Activated CD8-positive, alpha-beta memory T cell treated with anti-CD3 and anti-CD28 coated beads, Interleukin-2, amount 50 U/mL, for 4 hours (primary cell): ENCODE measurements at regions not wholly inside any gene's neighbourhood (a gene's known extent, or its start where the extent isn't known, plus 50 kb on each side); places are given as distances from the start of the nearest gene placed in this dataset.
"Not testable (repeated sequence)": the region's sequence is repeated elsewhere in the genome, so short reads cannot be mapped to it uniquely, and the experiment has no call there.

Experiments used
- DNase-seq: peaks from one replicate; pipeline ENCODE4 v3.0.0-alpha.2; 2020

GRCh38 chr3:153952091-153952490 is 169.1 kb upstream of the ARHGEF26 start:
- DNase-seq = no peak

GRCh38 chr3:153956613-153957012 is 164.6 kb upstream of the ARHGEF26 start:
- DNase-seq = no peak

GRCh38 chr3:153957421-153957820 is 163.8 kb upstream of the ARHGEF26 start:
- DNase-seq = no peak

- DNase-seq = no peak
These were observed 162.3 kb upstream of the ARHGEF26 start for GRCh38 chr3:153958635-153959595.

- no peak for DNase-seq
These were observed 160.6 kb upstream of the ARHGEF26 start for GRCh38 chr3:153960458-153961074.

- no peak for DNase-seq
These were observed 159.7 kb upstream of the ARHGEF26 start for GRCh38 chr3:153961494-153961893.

GRCh38 chr3:153963012-153963411 is 158.2 kb upstream of the ARHGEF26 start:
- no peak for DNase-seq

GRCh38 chr3:153967260-153967659 is 153.9 kb upstream of the ARHGEF26 start:
- DNase-seq = no peak

GRCh38 chr3:153970047-153970446 is 151.1 kb upstream of the ARHGEF26 start:
- no peak for DNase-seq

- DNase-seq = no peak
These were observed 150.3 kb upstream of the ARHGEF26 start for GRCh38 chr3:153970741-153971347.

- no peak for DNase-seq
These were observed 148.3 kb upstream of the ARHGEF26 start for GRCh38 chr3:153972862-153973261.

GRCh38 chr3:153973722-153974265 is 147.4 kb upstream of the ARHGEF26 start:
- no peak for DNase-seq

GRCh38 chr3:153974614-153975013 is 146.6 kb upstream of the ARHGEF26 start:
- no peak for DNase-seq

GRCh38 chr3:153976891-153977554 is 144.2 kb upstream of the ARHGEF26 start:
- DNase-seq = no peak

- no peak for DNase-seq
These were observed 143.2 kb upstream of the ARHGEF26 start for GRCh38 chr3:153978006-153978405.

GRCh38 chr3:153979418-153980251 is 141.6 kb upstream of the ARHGEF26 start:
- no peak for DNase-seq

GRCh38 chr3:153980252-153980590 is 141.0 kb upstream of the ARHGEF26 start:
- no peak for DNase-seq

GRCh38 chr3:153997364-153997763 is 123.8 kb upstream of the ARHGEF26 start:
- not testable (repeated sequence) for DNase-seq

GRCh38 chr3:154003649-154004048 is 117.5 kb upstream of the ARHGEF26 start:
- no peak for DNase-seq

- DNase-seq = no peak
These were observed 110.2 kb upstream of the ARHGEF26 start for GRCh38 chr3:154011036-154011435.

- DNase-seq = no peak
These were observed 107.5 kb upstream of the ARHGEF26 start for GRCh38 chr3:154013736-154014135.

GRCh38 chr3:154015307-154015706 is 105.9 kb upstream of the ARHGEF26 start:
- DNase-seq = no peak
